Epithelial cell of esophagus (primary cell): ENCODE measurements at regions not wholly inside any gene's neighbourhood (a gene's known extent, or its start where the extent isn't known, plus 50 kb on each side); places are given as distances from the start of the nearest gene placed in this dataset.
A peak's percentile ranks its signal among the peaks of the same experiment; 100 is the strongest.
"Not testable (repeated sequence)": the region's sequence is repeated elsewhere in the genome, so short reads cannot be mapped to it uniquely, and the experiment has no call there.

Experiments used
- DNase-seq: peaks from one replicate; pipeline ENCODE4 v3.0.0; 2010; ENCODE audit warnings: low read depth
- H3K4me3 ChIP-seq: 2 replicates; pipeline ENCODE4 v1.5.1; 2011; ENCODE audit warnings: mild to moderate bottlenecking, low read length, control low read depth
- CTCF ChIP-seq: IDR thresholded peaks from 2 replicates; pipeline ENCODE4 v1.5.1; 2011; ENCODE audit warnings: low read depth, mild to moderate bottlenecking, low read length, control low read depth, inconsistent platforms; ENCODE audit not compliant: insufficient read depth; ENCODE audit errors: missing control alignments

- no peak for DNase-seq
- no peak overlapping the region for H3K4me3 ChIP-seq
- no peak for TF ChIP-seq CTCF
Observed at GRCh38 chr3:106850437-106850836, 526.8 kb upstream of the CCDC54 start.

GRCh38 chr3:106858321-106858720 is 518.9 kb upstream of the CCDC54 start:
- DNase-seq, H3K4me3 ChIP-seq: not testable (repeated sequence)

- no peak for TF ChIP-seq CTCF
- no peak overlapping the region for H3K4me3 ChIP-seq
- DNase-seq = peak; percentile 59
Observed at GRCh38 chr3:106860182-106860581, 517.1 kb upstream of the CCDC54 start.

- DNase-seq = peak; percentile 26
- H3K4me3 ChIP-seq = no peak overlapping the region
- peak; percentile 35 for TF ChIP-seq CTCF
Observed at GRCh38 chr3:106862067-106862466, 515.2 kb upstream of the CCDC54 start.

GRCh38 chr3:106877627-106878026 is 499.6 kb upstream of the CCDC54 start:
- H3K4me3 ChIP-seq = no peak overlapping the region
- TF ChIP-seq CTCF = no peak
- DNase-seq = no peak

GRCh38 chr3:106880206-106880605 is 497.0 kb upstream of the CCDC54 start:
- H3K4me3 ChIP-seq = no peak overlapping the region
- DNase-seq = no peak
- TF ChIP-seq CTCF = no peak

GRCh38 chr3:106881186-106881585 is 496.1 kb upstream of the CCDC54 start:
- H3K4me3 ChIP-seq = no peak overlapping the region
- DNase-seq = no peak
- no peak for TF ChIP-seq CTCF

GRCh38 chr3:106882297-106882696 is 494.9 kb upstream of the CCDC54 start:
- TF ChIP-seq CTCF = no peak
- no peak for DNase-seq
- no peak overlapping the region for H3K4me3 ChIP-seq
